SK-N-SH treated with all-trans-retinoic acid at 6 μM for 48 hours (cell line): ENCODE measurements at regions not wholly inside any gene's neighbourhood (a gene's known extent, or its start where the extent isn't known, plus 50 kb on each side); places are given as distances from the start of the nearest gene placed in this dataset.

Source experiments
- ARNTL ChIP-seq: fragments of 450-650 bp; formaldehyde crosslinking; IDR thresholded peaks from 2 replicates; pipeline ENCODE4 v1.5.0; 2020; ENCODE audit warnings: low read depth, mild to moderate bottlenecking, moderate library complexity, borderline replicate concordance
- CREB5 ChIP-seq: fragments of 250-450 bp; sonication (Bioruptor Pico); IDR thresholded peaks from 2 replicates; pipeline ENCODE4 v1.5.1; 2020; ENCODE audit warnings: low read depth, mild to moderate bottlenecking, moderate library complexity
- ESRRG ChIP-seq: fragments of 250-450 bp; sonication (Bioruptor Pico); IDR thresholded peaks from 2 replicates; pipeline ENCODE4 v1.6.1; 2021; ENCODE audit warnings: mild to moderate bottlenecking
- PATZ1 ChIP-seq: fragments of 250-450 bp; sonication (Bioruptor Pico); IDR thresholded peaks from 2 replicates; pipeline ENCODE4 v1.8.0; 2020; ENCODE audit warnings: mild to moderate bottlenecking, moderate library complexity, borderline replicate concordance
- PPARA ChIP-seq: fragments of 250-450 bp; sonication (Bioruptor Pico); IDR thresholded peaks from 2 replicates; pipeline ENCODE4 v1.5.0; 2020; ENCODE audit warnings: mild to moderate bottlenecking, borderline replicate concordance
- RARB ChIP-seq: fragments of 250-450 bp; sonication (Bioruptor Pico); IDR thresholded peaks from 2 replicates; pipeline ENCODE4 v1.8.0; 2021; ENCODE audit warnings: mild to moderate bottlenecking, moderate library complexity
- TSHZ2 ChIP-seq: fragments of 250-450 bp; sonication (Bioruptor Pico); IDR thresholded peaks from 2 replicates; pipeline ENCODE4 v1.5.0; 2020; ENCODE audit warnings: mild to moderate bottlenecking, moderate library complexity
- ZFP3 ChIP-seq: fragments of 250-450 bp; sonication (Bioruptor Pico); IDR thresholded peaks from 2 replicates; pipeline ENCODE4 v1.5.0; 2020; ENCODE audit warnings: mild to moderate bottlenecking, moderate library complexity
- ZFP30 ChIP-seq: fragments of 450-650 bp; formaldehyde crosslinking; IDR thresholded peaks from 2 replicates; pipeline ENCODE4 v1.5.0; 2022; ENCODE audit warnings: mild to moderate bottlenecking, moderate library complexity
- ZNF70 ChIP-seq: fragments of 450-650 bp; formaldehyde crosslinking; IDR thresholded peaks from 2 replicates; pipeline ENCODE4 v1.5.0; 2020; ENCODE audit warnings: mild to moderate bottlenecking, moderate library complexity

- TF ChIP-seq TSHZ2 (CRISPR knock-in tag) (peak; percentile 82), PATZ1 (no peak), ZNF70 (peak; percentile 77), PPARA (CRISPR knock-in tag) (no peak), ESRRG (CRISPR knock-in tag) (no peak), ARNTL (no peak), CREB5 (no peak), ZFP3 (CRISPR knock-in tag) (no peak), ZFP30 (CRISPR knock-in tag) (no peak), RARB (CRISPR knock-in tag) (no peak)
These were observed 273.8 kb upstream of the RPS23 start for GRCh38 chr5:82551840-82552385.
